Panc1 (cell line): ENCODE measurements at regions not wholly inside any gene's neighbourhood (a gene's known extent, or its start where the extent isn't known, plus 50 kb on each side); places are given as distances from the start of the nearest gene placed in this dataset.

Experiments used
- ATAC-seq: fragments of 200-7000 bp; cut with Tn5 transposase; 2 replicates; pipeline ENCODE4 v1.9.1; 2020; ENCODE audit warnings: mild to moderate bottlenecking, moderate library complexity
- BruUV-seq: library from RNA; stranded (reverse); fragments of 400-500 nt; replicated peaks from 2 replicates; lab custom pipeline; 2021; lab: Mats Ljungman, UMichigan
- CTCF ChIA-PET: fragments of 300-600 bp; sonication (Branson Sonifier 250); formaldehyde crosslinking; loops from one replicate; lab custom pipeline; 2022; ENCODE audit warnings: antibody characterized with exemption; lab: Charles Lee
- POLR2A ChIA-PET: fragments of 300-600 bp; sonication (Branson Sonifier 250); formaldehyde crosslinking; loops from one replicate; lab custom pipeline; 2022; ENCODE audit warnings: antibody characterized with exemption; lab: Charles Lee
- DNase-seq: peaks from one replicate; pipeline ENCODE4 v3.0.0-alpha.2; 2010; ENCODE audit warnings: low read depth, low spot score
- H3K27ac ChIP-seq: 2 replicates; pipeline ENCODE4 v1.5.1; 2011; ENCODE audit warnings: mild to moderate bottlenecking, low read length, inconsistent platforms
- H3K27me3 ChIP-seq: fragments of 200-500 bp; sonication (Bioruptor generic); 2 replicates; pipeline ENCODE4 v1.6.0; 2014; ENCODE audit warnings: low read length, inconsistent platforms; ENCODE audit not compliant: control insufficient read depth, insufficient read depth
- H3K36me3 ChIP-seq: fragments of 200-500 bp; sonication (Bioruptor generic); 2 replicates; pipeline ENCODE4 v1.5.1; 2014; ENCODE audit warnings: inconsistent platforms, mild to moderate bottlenecking, low read length, moderate library complexity; ENCODE audit not compliant: control insufficient read depth, insufficient read depth
- H3K4me1 ChIP-seq: 2 replicates; pipeline ENCODE4 v1.5.1; 2011; ENCODE audit warnings: inconsistent platforms, mild to moderate bottlenecking, low read length, moderate library complexity; ENCODE audit not compliant: control insufficient read depth, insufficient read depth
- H3K4me3 ChIP-seq, 2 experiments: 2 replicates each; pipeline ENCODE4 v1.5.1; 2011 to 2012; ENCODE audit warnings: low read depth in 2 of 2, low read length in 2 of 2, mild to moderate bottlenecking in 2 of 2, inconsistent platforms in 1 of 2, moderate library complexity in 1 of 2
- H3K9me3 ChIP-seq: fragments of 200-500 bp; sonication (Bioruptor generic); 2 replicates; pipeline ENCODE4 v1.5.1; 2014; ENCODE audit warnings: low read depth, mild to moderate bottlenecking, inconsistent platforms, low read length, moderate library complexity; ENCODE audit not compliant: control insufficient read depth, insufficient read depth
- POLR2AphosphoS5 ChIP-seq: IDR thresholded peaks from 2 replicates; pipeline ENCODE4 v1.6.1; 2012; ENCODE audit warnings: mild to moderate bottlenecking, low read depth, low read length, moderate library complexity
- SIN3A ChIP-seq: IDR thresholded peaks from 2 replicates; pipeline ENCODE4 v1.6.1; 2012; ENCODE audit warnings: low read depth, mild to moderate bottlenecking, low read length, moderate library complexity, borderline replicate concordance; ENCODE audit not compliant: insufficient read depth
- TCF7L2 ChIP-seq: IDR thresholded peaks from 2 replicates; pipeline ENCODE4 v1.6.1; 2011; ENCODE audit warnings: mild to moderate bottlenecking, low read depth, low read length, inconsistent platforms
- in situ Hi-C: cut with HindIII; loops from 2 replicates; pipeline ENCODE4 v1.10.0; 2016; ENCODE audit warnings: low sequenced_read_pairs, low pct_unique_long_range_greater_than_20kb
- intact Hi-C: fragments of 100-400 bp; cut with micrococcal nuclease; formaldehyde crosslinking; loops from one replicate; pipeline ENCODE4 v1.10.0; 2022; ENCODE audit not compliant: unreplicated experiment
- TF ChIP-seq, protein P1 (sequence below): fragments of 450-650 bp; IDR thresholded peaks from 2 replicates; pipeline ENCODE4 v1.5.1; 2017; ENCODE audit warnings: mild to moderate bottlenecking
- TF ChIP-seq, protein P2 (sequence below), 2 experiments: IDR thresholded peaks; 2 replicates each; pipeline ENCODE4 v1.6.1; 2011 to 2012; ENCODE audit warnings: low read depth in 2 of 2, control low read depth in 1 of 2, low read length in 1 of 2, mild to moderate bottlenecking in 1 of 2, moderate library complexity in 1 of 2; ENCODE audit not compliant: insufficient read depth in 1 of 2

DNA sequence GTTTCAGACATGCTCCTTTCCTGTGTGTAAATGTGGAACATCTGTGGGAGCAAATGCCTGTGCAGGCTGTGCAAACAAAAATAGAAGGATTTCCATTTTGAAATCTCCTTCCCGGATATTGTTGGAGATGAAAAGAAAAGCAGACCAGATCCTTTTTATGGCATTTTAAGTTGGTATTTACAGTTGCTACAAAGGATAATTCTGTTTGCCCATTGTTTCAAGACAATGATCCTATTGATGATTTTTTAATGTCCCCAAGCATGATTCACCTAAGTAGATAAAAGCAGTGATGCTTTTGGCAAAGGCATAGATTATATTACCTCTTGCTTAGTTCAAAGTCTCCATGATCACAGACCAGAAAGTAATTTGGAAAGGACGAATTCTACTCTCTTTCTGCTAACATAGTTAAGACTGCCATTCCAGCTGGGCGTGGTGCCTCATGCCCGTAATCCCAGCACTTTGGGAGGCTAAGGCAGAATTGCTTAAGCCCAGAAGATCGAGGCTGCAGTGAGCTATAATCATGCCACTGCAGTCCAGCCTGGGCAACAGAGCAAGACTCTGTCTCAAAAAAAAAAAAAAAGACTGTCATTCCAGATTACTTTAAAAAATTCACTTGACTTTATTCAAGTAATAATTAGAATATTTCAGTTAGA, 209.6 kb upstream of the SLC39A10 start:
- Histone ChIP-seq H3K4me3 (no peak overlapping the region), H3K36me3 (no peaks in the 10 kb centered on the region), H3K4me1 (no peaks in the 10 kb centered on the region), H3K27ac (no peak overlapping the region), H3K9me3 (no peaks in the 10 kb centered on the region), H3K27me3 (no peaks in the 10 kb centered on the region)
- intact Hi-C loops (no loop called here), in situ Hi-C loops (no loop called here)
- ATAC-seq = no peak
- TF ChIP-seq, protein P1, sequence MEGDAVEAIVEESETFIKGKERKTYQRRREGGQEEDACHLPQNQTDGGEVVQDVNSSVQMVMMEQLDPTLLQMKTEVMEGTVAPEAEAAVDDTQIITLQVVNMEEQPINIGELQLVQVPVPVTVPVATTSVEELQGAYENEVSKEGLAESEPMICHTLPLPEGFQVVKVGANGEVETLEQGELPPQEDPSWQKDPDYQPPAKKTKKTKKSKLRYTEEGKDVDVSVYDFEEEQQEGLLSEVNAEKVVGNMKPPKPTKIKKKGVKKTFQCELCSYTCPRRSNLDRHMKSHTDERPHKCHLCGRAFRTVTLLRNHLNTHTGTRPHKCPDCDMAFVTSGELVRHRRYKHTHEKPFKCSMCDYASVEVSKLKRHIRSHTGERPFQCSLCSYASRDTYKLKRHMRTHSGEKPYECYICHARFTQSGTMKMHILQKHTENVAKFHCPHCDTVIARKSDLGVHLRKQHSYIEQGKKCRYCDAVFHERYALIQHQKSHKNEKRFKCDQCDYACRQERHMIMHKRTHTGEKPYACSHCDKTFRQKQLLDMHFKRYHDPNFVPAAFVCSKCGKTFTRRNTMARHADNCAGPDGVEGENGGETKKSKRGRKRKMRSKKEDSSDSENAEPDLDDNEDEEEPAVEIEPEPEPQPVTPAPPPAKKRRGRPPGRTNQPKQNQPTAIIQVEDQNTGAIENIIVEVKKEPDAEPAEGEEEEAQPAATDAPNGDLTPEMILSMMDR = no peak
- TF ChIP-seq TCF7L2 = 0 out of 2 replicates have a peak, but pooled peaks have one; percentile 45
- no TSS peak for BruUV-seq
- POLR2A ChIA-PET = no interaction called here
- no peak for DNase-seq
- CTCF ChIA-PET = no interaction called here

DNA sequence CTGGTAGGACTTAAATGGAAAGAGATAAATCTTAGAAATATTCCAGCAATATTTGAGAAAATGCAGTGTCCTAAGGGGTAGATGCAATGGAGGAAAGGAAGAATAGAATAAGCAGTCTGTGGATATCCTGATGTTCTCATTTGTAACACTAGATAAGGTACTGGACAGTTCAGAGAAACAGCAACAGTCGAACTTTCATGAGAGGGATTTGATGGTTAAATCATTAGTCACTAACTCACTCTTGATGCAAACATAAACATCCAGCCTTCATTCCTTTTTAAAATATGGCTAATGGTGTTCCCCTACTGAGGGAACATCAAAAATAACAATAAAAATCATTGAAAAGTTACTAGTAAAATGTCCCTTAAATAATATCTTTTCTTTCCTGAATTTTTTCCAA, 211.4 kb upstream of the SLC39A10 start:
- ATAC-seq = no peak
- no peak for TF ChIP-seq TCF7L2
- TF ChIP-seq SIN3A = no peak
- TF ChIP-seq, protein P1 = no peak
- no peak for TF ChIP-seq POLR2AphosphoS5
- TF ChIP-seq, protein P2, sequence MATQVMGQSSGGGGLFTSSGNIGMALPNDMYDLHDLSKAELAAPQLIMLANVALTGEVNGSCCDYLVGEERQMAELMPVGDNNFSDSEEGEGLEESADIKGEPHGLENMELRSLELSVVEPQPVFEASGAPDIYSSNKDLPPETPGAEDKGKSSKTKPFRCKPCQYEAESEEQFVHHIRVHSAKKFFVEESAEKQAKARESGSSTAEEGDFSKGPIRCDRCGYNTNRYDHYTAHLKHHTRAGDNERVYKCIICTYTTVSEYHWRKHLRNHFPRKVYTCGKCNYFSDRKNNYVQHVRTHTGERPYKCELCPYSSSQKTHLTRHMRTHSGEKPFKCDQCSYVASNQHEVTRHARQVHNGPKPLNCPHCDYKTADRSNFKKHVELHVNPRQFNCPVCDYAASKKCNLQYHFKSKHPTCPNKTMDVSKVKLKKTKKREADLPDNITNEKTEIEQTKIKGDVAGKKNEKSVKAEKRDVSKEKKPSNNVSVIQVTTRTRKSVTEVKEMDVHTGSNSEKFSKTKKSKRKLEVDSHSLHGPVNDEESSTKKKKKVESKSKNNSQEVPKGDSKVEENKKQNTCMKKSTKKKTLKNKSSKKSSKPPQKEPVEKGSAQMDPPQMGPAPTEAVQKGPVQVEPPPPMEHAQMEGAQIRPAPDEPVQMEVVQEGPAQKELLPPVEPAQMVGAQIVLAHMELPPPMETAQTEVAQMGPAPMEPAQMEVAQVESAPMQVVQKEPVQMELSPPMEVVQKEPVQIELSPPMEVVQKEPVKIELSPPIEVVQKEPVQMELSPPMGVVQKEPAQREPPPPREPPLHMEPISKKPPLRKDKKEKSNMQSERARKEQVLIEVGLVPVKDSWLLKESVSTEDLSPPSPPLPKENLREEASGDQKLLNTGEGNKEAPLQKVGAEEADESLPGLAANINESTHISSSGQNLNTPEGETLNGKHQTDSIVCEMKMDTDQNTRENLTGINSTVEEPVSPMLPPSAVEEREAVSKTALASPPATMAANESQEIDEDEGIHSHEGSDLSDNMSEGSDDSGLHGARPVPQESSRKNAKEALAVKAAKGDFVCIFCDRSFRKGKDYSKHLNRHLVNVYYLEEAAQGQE (IDR thresholded peaks at IDR 0.05; ENCODE audit: insufficient read depth in 1 of 2, low read depth in 2 of 2, low read length in 1 of 2) = no peak
- Histone ChIP-seq H3K36me3 (no peaks in the 10 kb centered on the region), H3K4me3 (no peak overlapping the region), H3K27ac (no peak overlapping the region), H3K27me3 (no peaks in the 10 kb centered on the region), H3K9me3 (peaks cover 6% of the 10 kb centered on the region; the same call in 1 of the 2 replicates), H3K4me1 (no peaks in the 10 kb centered on the region)
- BruUV-seq = no TSS peak
- no peak for DNase-seq
- ChIA-PET CTCF (no interaction called here), POLR2A (no interaction called here)
- intact Hi-C loops = no loop called here
- in situ Hi-C loops = no loop called here
